T-helper 1 cell treated with Interleukin-12 subunit alpha and Interleukin-12 subunit beta and Interleukin-4 antibody, amounts not matched to agents 30 ng/mL and 1 ng/mL, for 36 hours (primary cell): ENCODE measurements at regions not wholly inside any gene's neighbourhood (a gene's known extent, or its start where the extent isn't known, plus 50 kb on each side); places are given as distances from the start of the nearest gene placed in this dataset.

ENCODE experiments used
- intact Hi-C: fragments of 100-400 bp; cut with micrococcal nuclease; formaldehyde crosslinking; loops from one replicate; pipeline ENCODE4 v1.15.1; 2024

DNA sequence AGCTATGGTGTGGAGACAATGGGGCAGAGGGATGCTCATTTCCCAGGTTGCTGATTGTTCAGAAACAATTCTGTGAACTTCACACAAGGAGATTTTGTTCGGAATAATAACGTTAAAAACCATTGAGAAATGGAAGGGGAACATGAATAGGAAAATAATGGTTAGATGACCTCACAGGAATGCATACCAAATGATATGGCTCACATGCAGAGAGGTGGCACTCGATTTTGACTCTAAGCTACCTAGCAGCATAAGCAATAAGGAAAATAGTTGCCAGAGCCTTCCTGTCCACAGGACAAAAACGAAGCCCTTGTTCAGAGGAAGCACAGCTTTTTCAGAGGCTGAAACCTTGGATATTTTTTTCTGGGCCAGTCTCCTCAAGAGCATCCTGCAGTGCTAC lies 293.1 kb downstream of the ZEB1 start:
- intact Hi-C loops: no loop called here

DNA sequence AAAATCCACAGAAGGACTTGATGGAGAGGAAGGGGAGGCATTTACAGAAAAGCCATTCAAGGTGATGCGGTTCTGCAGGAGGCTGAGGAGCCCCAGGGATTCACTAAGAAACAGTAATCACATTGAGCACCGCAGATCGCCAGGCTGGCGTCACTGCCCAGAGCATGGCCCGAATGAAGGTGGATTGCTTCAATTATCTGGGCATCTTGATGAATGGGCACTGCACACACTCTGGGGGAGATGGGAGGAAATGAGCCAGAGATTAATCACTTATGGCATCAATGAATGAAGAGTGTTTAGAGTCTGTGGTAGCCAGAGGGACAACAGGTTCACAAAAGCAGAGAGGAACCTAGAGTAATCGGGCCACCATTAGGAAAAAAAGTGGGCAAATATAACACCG lies 292.1 kb downstream of the ZEB1 start:
- intact Hi-C loops: no loop called here

DNA sequence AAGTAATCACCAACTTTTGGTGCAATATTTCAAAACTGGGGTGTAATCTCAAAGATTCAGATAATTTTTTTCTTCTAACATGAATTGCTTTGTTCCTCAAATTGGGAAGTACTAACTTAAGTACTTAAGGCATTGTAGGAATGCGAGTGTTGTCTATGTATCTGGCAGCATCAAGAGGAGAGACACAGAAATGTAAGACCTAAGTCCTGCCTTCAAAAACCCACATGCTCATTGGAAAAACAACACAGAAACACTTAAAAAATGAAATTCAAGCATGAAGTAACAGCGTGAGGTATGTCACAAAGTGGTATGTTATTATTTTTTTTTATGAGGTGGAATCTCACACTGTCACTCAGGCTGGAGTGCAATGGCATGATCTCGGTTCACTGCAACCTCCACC lies 288.5 kb downstream of the ZEB1 start:
- intact Hi-C loops: no loop called here

DNA sequence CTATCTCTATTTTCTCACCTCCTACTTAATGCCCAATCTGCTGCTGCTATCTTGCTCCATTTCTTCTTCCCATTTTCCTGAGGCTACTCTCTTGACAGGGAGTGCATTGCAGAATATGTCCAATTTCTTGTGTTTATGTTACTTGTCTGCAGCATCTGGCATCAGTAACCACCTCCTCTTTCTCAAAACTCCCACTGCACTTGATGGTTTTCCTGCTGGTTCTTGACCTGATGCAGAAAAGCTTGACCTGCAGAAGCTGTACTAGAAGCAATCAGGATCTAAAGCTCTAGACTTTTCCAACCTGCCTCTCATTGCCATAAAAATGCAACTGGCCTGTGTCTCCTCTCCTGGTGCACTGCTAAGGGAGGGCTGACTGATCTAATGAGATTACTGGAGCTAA lies 287.8 kb downstream of the ZEB1 start:
- intact Hi-C loops: no loop called here

DNA sequence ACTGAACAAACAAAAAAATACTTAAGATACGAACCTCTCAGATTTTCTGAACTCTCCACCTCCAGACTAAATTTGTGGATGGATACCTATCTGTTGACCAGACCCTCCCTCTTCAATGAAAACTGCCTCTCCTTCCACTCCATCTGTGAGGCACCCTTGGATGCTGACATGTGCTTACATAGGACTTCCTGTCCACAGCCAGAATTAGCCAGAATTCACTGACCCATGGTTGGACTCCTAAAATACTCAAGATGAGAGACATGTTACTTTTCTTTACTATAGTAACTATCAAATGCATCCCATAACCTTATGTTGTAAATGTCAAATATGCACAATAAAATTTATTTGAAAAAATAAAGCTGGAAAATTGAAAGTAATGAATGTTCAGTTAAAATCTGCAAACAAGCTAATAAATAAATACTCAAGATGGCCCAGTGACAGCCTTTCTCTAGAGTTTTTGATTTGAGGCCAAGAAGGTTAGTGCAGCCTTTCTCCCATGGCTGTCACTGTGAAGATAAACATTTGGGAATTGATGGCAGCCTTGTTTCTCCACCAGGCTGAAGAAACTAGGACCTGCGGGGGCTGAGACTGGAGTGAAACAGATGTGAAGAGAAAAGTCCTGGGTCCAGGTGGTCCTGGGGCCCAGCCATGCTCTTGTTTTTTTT lies 287.0 kb downstream of the ZEB1 start:
- intact Hi-C loops: no loop called here

DNA sequence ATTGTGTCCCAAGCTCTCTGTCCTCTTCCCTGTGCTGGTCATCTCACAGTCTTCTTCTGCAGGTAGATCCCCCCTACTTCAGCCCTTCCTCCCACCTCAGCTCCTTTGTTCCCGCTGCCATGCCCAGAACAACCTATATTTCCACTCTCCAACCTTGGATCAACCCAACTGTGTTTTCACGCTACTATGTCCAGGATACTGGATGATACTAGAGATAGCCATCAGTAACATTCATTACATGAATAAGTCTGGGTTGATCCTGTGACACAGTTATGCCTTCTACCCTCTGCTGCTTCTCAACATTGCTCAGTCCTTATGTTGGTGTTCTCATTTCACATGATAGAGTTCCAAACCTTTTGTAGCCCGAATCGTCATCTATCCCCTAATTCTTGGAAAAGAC lies 286.4 kb downstream of the ZEB1 start:
- intact Hi-C loops: no loop called here

DNA sequence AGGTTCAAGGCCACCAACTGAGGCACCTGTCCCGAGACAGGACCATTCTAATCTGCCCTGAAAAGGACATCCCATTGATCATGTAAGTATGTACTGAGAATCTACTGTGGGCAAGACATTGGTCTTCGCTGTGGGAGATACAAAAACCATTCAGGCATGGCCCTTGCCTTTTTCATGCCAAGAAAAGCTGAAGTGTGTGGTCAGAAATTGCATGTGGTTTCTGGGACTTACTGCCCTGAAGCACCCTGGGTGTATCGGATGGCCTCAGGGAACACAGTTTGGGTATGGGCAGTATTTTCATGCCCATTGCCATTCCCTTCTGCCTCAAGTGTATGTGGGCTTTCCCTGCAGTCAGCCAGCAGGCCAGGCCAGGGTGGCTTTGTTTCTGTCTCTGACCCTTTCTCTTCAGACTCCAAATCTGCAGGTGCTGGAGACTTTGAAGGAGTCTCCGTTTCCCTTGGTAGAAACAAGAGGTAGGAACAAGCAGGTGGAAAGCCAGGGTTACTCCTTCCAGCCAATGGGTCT lies 285.7 kb downstream of the ZEB1 start:
- intact Hi-C loops: loop anchor here (5.0 kb wide), 1 partner anchor 282 kb away; no protein-coding TSS in a partner anchor

DNA sequence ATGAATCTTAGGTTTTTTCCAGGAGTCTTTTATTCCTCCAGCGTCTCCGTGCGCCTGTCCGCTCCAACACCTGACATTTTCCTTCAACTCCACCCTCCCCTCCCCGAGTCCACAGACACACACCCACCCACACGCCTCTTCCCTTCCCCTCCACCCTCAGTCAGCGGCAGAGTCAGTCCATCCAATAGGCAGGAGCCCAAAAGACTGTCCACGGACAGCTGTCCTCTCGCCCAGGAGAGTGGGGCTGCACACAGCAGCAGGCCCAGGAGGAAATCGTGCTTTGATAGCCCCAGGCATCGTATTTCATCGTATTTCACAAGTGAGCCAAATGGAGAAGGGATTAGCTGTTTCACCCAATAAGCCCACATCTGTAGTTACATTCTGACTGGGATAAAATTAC lies 285.1 kb downstream of the ZEB1 start:
- intact Hi-C loops: loop anchor here (5.0 kb wide), 1 partner anchor 282 kb away; no protein-coding TSS in a partner anchor

DNA sequence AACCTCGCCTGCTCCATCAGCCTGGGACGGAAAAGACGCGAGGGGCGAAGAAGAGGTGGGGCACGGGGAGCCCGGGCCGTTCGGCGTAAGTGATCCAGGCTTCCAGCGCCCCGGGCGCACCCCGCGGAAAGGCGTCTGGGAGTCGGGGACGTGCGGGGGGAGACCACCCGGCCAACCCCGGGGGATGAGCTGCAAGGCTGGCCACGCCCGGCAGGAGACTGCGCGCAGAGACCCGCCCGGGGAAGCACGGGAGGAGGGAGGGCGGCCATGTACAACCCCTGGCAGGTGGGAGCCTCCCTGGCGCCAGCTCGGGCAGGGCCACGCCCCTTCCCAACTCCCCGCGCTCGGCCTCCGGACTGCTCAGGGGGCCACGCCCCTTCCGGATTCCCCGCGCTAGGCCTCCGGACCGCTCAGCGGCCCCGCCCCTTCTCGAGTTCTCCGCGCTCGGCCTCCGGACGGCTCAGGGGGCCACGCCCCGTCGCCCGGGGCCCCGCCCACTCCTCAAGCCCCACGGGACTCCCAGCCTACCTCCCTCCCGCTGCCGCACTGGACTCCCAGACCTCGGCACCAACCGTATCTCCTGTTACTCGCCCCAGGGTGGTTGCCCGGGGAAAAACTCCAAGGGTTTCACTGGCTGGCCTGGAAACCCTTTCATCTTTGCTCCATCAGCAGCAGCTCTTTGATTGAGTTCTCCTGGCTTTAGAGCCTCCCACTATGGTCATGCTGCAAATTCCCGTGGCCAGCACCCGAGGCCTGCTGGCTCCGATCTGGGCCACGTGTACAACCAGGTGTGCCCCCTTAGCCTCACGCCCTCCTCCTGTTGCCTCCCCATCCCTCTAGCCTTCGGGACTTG lies 284.4 kb downstream of the ZEB1 start:
- intact Hi-C loops: loop anchor here (1.0 to 5.0 kb wide), 3 partner anchors 157 to 571 kb away; no protein-coding TSS in a partner anchor

DNA sequence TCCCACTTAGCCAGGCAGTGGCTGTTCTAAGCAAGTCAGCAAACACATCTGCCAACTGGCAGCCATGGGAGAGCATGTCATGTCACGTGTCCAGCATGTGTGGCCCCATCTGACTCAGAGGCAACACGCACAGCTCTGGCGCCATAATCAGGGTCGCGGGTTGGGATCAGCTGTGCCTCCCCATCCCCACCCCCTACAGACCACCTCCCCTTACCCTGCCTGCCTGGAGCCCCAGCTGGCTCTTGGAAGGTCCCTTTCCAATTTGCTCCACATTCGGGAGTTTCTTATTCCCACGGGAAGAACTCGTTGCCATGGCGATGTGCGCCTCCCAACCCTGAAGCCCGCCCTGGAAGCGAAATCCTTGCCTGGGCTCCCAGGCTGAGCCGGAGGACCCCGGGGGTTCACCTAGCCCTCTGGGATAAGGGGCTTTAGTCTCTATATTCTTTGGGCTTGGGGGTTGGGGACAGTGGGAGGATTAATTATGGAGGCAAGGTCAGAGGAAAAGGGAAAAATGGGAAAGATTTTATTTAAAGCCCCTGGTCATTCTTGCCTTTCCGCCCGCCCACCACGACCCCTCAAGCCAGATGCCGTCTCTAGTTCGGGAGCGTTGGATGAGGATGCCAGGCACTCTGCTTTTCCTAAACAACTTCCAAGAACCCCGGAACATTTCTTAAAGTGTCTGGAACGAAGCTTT lies 283.7 kb downstream of the ZEB1 start:
- intact Hi-C loops: loop anchor here (1.0 to 5.0 kb wide), 3 partner anchors 158 to 570 kb away; no protein-coding TSS in a partner anchor

DNA sequence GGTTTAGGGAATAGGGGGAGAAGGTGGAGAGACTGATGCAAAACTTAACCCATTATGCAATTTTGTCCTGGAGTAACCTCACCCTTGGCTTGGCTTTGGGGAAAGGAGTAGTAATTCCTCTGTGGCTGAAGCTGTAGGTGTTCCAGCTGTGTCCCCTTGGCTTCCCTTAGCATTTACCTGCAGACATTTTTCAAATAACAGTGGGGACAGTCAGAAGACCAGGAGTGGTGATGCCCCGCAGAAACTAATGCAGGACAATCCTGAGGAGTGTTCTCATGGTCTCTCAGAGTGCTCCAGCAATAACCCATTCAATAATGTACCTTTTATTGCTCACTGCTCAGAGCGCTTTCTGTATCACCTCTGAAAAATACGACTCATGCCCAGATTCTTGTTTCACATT lies 282.1 kb downstream of the ZEB1 start:
- intact Hi-C loops: loop anchor here (5.0 kb wide), 1 partner anchor 279 kb away; no protein-coding TSS in a partner anchor

DNA sequence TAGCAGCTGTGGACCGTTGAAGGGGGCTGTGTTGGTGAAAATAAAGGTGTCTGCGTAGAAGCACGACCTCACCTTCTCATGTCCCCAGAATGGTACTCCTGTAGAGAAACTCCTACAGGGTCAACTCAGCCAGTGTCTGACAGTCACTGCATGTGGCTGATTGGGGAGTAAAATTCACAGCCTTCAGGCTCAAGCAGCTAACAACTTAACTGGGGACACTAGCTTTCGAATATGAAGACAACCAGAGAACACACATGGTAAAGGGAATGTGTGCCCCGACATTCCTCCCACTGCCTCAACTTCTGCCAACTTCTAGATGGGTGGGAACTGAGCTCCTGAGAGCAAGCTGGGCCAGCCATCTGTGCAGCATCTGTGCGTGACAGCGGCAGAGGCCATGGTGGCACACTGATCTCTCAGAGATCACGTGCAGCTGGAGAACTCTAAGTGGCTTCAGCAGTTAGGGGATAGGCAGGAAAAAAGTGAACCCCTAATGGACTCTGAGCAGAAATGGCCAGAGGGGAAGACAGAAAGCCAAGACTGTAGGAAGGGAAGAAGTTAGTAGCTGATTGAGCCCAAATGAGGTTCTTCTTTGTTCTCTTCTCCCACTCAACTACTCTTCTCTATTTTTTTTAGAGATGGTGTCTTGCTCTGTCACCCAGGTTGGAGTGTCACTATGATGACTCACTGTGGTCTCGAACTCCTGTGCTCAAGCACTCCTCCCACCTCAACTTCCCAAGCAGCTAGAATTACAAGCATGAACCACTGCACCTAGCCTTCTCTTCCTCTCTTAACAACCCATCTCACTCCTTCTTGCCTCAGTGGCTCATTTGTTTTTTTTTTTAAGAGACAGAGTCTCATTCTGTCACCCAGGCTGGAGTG lies 280.8 kb downstream of the ZEB1 start:
- intact Hi-C loops: loop anchor here (5.0 kb wide), 1 partner anchor 278 kb away; no protein-coding TSS in a partner anchor

DNA sequence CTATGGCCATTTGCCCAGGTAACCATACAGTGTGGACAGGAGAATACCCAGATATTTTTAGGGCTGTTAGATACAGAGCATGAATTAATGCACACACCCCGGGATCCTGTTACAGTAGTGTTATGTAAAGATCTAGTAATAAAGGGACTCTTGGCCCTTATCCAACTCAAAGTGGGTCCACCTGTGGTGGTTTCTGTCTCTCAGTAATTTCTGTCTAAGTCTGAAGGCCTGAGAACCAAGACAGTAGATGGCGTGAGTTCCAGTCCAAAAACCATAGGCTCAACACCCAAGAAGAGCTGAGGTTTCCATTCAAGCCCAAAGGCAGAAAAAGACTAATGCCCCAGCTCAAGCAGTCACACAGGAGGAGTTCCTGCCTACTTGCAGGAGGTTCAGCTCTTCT lies 277.7 kb downstream of the ZEB1 start:
- intact Hi-C loops: no loop called here

DNA sequence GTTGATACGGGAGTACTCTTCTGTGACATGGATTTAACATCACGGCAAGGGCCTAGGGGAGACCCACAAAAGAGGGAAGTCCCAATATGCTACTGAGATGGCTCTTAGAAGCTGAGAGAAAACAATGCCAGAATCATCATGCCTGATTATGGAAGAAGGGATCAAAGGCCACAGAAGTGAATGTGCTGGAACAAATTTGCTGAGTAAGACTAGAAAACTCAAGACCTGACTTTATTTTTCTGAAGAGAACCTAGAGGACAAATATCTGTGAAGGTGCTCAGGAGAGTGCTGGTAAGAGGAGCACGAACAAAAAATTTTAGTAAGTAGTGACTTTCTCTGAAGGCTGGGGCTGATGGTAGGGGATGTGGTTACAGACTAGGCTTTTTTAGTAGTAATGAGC lies 277.0 kb downstream of the ZEB1 start:
- intact Hi-C loops: no loop called here

DNA sequence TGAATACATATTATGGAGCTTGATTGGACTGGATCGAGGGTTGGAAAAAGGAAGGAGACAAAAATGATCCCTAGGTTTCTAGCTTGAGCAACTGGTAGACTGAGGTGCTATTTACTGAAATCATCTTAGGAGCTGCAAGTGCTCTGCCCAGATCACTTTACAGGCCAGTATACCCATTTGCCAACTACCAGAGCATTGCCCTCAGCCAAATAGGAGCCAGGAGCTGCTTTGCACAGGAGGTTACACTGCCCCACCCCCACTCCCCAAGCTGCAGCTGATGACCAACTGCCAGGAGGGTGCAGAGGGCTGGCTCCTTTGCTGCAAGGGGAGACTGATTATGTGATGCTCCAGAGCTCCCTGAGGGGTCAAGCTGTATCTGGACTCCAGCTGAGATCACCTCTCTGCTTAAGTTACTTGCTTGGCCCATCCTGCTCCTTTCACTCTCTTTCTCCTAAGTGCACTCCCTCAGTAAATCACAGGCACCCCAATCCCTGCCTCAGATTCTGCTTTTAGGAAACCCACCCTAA lies 275.4 kb downstream of the ZEB1 start:
- intact Hi-C loops: no loop called here

DNA sequence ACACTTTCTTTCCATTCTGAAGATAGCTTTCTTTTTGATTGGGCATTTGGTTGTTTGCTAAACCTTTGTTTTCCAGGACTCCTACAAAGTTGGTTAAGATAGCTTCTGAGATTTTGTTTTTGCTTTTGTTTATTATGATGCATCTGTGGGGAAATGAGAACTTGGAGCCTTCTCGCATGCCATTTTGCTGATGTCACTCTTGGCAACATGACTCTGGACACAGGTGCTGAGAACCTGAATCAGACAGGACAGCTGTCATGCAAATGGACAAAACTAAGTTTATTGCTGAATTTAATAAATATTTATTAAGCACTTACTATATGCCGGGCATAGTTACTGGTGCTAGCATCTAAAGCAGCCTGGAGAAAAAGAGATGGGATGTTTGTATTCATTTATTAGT lies 274.1 kb downstream of the ZEB1 start:
- intact Hi-C loops: no loop called here

DNA sequence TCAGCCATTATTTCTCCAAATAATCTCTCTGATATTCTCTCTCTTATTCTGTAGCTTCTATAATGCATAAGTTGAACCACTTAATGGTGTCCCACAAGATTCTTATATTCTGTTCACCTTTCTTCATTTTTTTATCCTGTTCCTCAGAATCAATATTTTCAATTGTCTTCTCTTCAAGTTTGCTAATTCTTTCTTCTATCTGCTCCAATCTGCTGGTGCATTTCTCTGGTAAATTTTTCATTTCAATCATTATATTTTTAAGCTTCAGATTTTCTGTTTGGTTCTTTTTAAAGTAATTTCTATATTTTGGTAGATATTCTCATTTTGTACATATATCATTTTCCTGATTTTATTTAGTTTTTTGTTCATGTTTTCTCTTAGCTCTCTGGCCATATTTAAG lies 272.6 kb downstream of the ZEB1 start:
- intact Hi-C loops: no loop called here

DNA sequence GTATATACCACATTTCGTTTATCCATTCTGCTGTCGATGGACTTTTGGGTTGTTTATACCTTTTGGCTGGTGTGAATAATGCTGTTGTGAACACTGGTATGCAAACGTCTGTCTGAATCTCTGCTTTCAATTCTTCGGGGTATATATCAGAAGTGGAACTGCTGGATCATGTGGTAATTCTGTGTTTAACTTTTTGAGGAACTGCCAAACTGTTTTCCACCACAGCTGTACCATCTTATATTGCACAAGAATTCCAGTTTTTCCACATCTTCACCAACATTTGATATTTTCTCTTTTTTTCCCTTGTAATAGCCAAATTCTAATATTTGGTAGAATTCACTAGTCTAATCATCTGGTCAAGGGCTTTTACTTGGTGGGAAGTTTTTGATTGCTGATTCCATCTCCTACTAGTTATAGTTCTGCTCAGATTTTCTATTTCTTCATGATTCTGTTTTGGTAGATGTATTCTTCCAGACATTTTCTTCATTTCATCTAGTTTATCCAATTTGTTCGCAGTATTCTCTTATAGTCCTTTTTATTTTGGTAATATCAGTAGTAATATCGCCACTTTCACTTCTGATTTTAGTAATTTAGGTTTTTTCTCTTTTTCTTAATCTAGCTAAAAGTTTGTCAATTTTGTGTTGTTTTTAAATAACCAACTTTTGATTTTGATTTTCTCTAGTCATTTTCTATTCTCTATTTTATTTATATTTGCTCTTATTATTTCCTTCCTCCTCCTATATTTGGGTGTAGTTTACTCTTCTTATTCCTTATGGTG lies 271.2 kb downstream of the ZEB1 start:
- intact Hi-C loops: no loop called here

DNA sequence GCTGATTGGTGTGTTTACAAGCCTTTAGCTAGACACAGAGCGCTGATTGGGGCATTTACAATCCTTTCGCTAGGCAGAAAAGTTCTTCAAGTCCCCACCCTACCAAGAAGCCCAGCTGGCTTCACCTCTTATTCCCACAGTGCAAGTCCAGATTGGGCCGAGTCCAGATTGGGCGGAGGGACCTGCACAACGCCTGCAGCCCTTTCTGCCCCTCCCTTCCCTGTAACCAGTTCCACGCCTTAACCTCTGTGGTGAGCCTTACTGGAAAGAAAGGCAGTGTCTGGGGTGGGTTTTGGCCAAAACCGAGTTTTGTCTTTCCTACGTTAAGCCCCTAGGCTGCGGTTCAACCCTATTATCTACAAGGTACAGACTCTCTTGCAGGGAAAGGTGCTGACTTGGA lies 268.7 kb downstream of the ZEB1 start:
- intact Hi-C loops: no loop called here
